ENCODE measurements at regions not wholly inside any gene's neighbourhood (a gene's known extent, or its start where the extent isn't known, plus 50 kb on each side); places are given as distances from the start of the nearest gene placed in this dataset.

- Histone ChIP-seq H3K4me2 (ENCODE audit: extremely low read depth, insufficient read depth, low read length) (no peak overlapping the region), H3K9me3 (ENCODE audit: control insufficient read depth, insufficient read depth, low read depth, low read length) (no peaks in the 10 kb centered on the region), H3K9ac (ENCODE audit: insufficient read depth, low read length) (no peak overlapping the region), H4K20me1 (ENCODE audit: control insufficient read depth, extremely low read depth, insufficient read depth, low read length) (no peaks in the 10 kb centered on the region), H3K4me3 (replicated peaks in 1 of 4; ENCODE audit: control extremely low read depth in 1 of 4, insufficient read depth in 1 of 4, low read depth in 3 of 4, low read length in 4 of 4) (no peak overlapping the region), H3K79me2 (ENCODE audit: control insufficient read depth, insufficient read depth, low read length) (no peaks in the 10 kb centered on the region), H3K4me1 (ENCODE audit: control insufficient read depth, extremely low read depth, insufficient read depth, low read length) (no peaks in the 10 kb centered on the region), H3K27me3 (ENCODE audit: control insufficient read depth, insufficient read depth, low read length) (no peaks in the 10 kb centered on the region), H2AFZ (ENCODE audit: low read length) (no peak overlapping the region), H3K27ac (ENCODE audit: insufficient read depth, low read length) (no peak overlapping the region), H3K36me3 (ENCODE audit: control insufficient read depth, insufficient read depth, low read length) (no peaks in the 10 kb centered on the region)
- no peak for DNase-seq (ENCODE audit: low read depth in 2 of 2)
- TF ChIP-seq CTCF (conservative IDR thresholded peaks at IDR 0.05 in 1 of 2, IDR thresholded peaks at IDR 0.05 in 1 of 2; ENCODE audit: low read depth in 1 of 2, low read length in 2 of 2), result no peak
- TF ChIP-seq EZH2 (IDR thresholded peaks at IDR 0.05; ENCODE audit: low read length, missing control alignments), result no peak
Measured at GRCh38 chr13:72400856-72401255, 326.6 kb downstream of the MZT1 start.

GRCh38 chr13:72399351-72399750, 328.1 kb downstream of the MZT1 start:
- TF ChIP-seq EZH2 (IDR thresholded peaks at IDR 0.05; ENCODE audit: low read length, missing control alignments), result no peak
- no peak for TF ChIP-seq CTCF (conservative IDR thresholded peaks at IDR 0.05 in 1 of 2, IDR thresholded peaks at IDR 0.05 in 1 of 2; ENCODE audit: low read depth in 1 of 2, low read length in 2 of 2)
- no peaks in the 10 kb centered on the region for H4K20me1 ChIP-seq (ENCODE audit: control insufficient read depth, extremely low read depth, insufficient read depth, low read length)

GRCh38 chr13:72397265-72397664, 330.2 kb downstream of the MZT1 start:
- H3K27ac ChIP-seq (ENCODE audit: insufficient read depth, low read length), result no peak overlapping the region
- H3K9me3 ChIP-seq (ENCODE audit: control insufficient read depth, insufficient read depth, low read depth, low read length), result no peaks in the 10 kb centered on the region
- no peak for DNase-seq (ENCODE audit: low read depth in 2 of 2)
- H3K4me3 ChIP-seq (replicated peaks in 1 of 4; ENCODE audit: control extremely low read depth in 1 of 4, insufficient read depth in 1 of 4, low read depth in 3 of 4, low read length in 4 of 4), result no peak overlapping the region
- no peaks in the 10 kb centered on the region for H3K79me2 ChIP-seq (ENCODE audit: control insufficient read depth, insufficient read depth, low read length)
- no peak overlapping the region for H3K4me2 ChIP-seq (ENCODE audit: extremely low read depth, insufficient read depth, low read length)
- no peaks in the 10 kb centered on the region for H3K36me3 ChIP-seq (ENCODE audit: control insufficient read depth, insufficient read depth, low read length)
- no peaks in the 10 kb centered on the region for H3K27me3 ChIP-seq (ENCODE audit: control insufficient read depth, insufficient read depth, low read length)
- no peaks in the 10 kb centered on the region for H4K20me1 ChIP-seq (ENCODE audit: control insufficient read depth, extremely low read depth, insufficient read depth, low read length)
- H3K9ac ChIP-seq (ENCODE audit: insufficient read depth, low read length), result no peak overlapping the region
- H3K4me1 ChIP-seq (ENCODE audit: control insufficient read depth, extremely low read depth, insufficient read depth, low read length), result no peaks in the 10 kb centered on the region
- TF ChIP-seq CTCF (conservative IDR thresholded peaks at IDR 0.05 in 1 of 2, IDR thresholded peaks at IDR 0.05 in 1 of 2; ENCODE audit: low read depth in 1 of 2, low read length in 2 of 2) (no peak), EZH2 (IDR thresholded peaks at IDR 0.05; ENCODE audit: low read length, missing control alignments) (no peak)
- no peak overlapping the region for H2AFZ ChIP-seq (ENCODE audit: low read length)

More at GRCh38 chr13:72399351-72399750, 328.1 kb downstream of the MZT1 start:
- Histone ChIP-seq H3K4me1 (ENCODE audit: control insufficient read depth, extremely low read depth, insufficient read depth, low read length) (no peaks in the 10 kb centered on the region), H3K27me3 (ENCODE audit: control insufficient read depth, insufficient read depth, low read length) (no peaks in the 10 kb centered on the region), H3K9ac (ENCODE audit: insufficient read depth, low read length) (no peak overlapping the region), H3K4me3 (replicated peaks in 1 of 4; ENCODE audit: control extremely low read depth in 1 of 4, insufficient read depth in 1 of 4, low read depth in 3 of 4, low read length in 4 of 4) (no peak overlapping the region), H3K27ac (ENCODE audit: insufficient read depth, low read length) (no peak overlapping the region), H3K4me2 (ENCODE audit: extremely low read depth, insufficient read depth, low read length) (no peak overlapping the region), H3K36me3 (ENCODE audit: control insufficient read depth, insufficient read depth, low read length) (no peaks in the 10 kb centered on the region), H3K9me3 (ENCODE audit: control insufficient read depth, insufficient read depth, low read depth, low read length) (no peaks in the 10 kb centered on the region), H3K79me2 (ENCODE audit: control insufficient read depth, insufficient read depth, low read length) (no peaks in the 10 kb centered on the region), H2AFZ (ENCODE audit: low read length) (no peak overlapping the region)
- DNase-seq (ENCODE audit: low read depth in 2 of 2), result no peak

Measured in fibroblast of lung (primary cell).